Hepatocyte (in vitro differentiated cells): ENCODE measurements at regions not wholly inside any gene's neighbourhood (a gene's known extent, or its start where the extent isn't known, plus 50 kb on each side); places are given as distances from the start of the nearest gene placed in this dataset.

Experiments used
- DNase-seq: peaks from one replicate; pipeline ENCODE4 v3.0.0-alpha.2; 2016; ENCODE audit warnings: low spot score
- H2AFZ ChIP-seq: fragments of 200-600 bp; sonication (generic); 2 replicates; pipeline ENCODE4 v1.6.0; 2016; ENCODE audit warnings: antibody characterized with exemption, mild to moderate bottlenecking
- H3K27ac ChIP-seq: fragments of 200-600 bp; sonication (generic); 2 replicates; pipeline ENCODE4 v1.5.1; 2016; ENCODE audit warnings: mild to moderate bottlenecking
- H3K27me3 ChIP-seq: fragments of 200-600 bp; sonication (generic); 2 replicates; pipeline ENCODE4 v1.6.1; 2016
- H3K36me3 ChIP-seq: fragments of 200-600 bp; sonication (generic); replicated peaks from 2 replicates; pipeline ENCODE4 v1.5.1; 2016; ENCODE audit warnings: low read depth; ENCODE audit not compliant: insufficient read depth
- H3K4me1 ChIP-seq: fragments of 200-600 bp; sonication (generic); 2 replicates; pipeline ENCODE4 v1.5.1; 2016; ENCODE audit warnings: mild to moderate bottlenecking, moderate library complexity; ENCODE audit not compliant: insufficient read depth
- H3K4me2 ChIP-seq: fragments of 200-600 bp; sonication (generic); 2 replicates; pipeline ENCODE4 v1.6.0; 2016
- H3K4me3 ChIP-seq: fragments of 200-600 bp; sonication (generic); 2 replicates; pipeline ENCODE4 v1.5.1; 2016; ENCODE audit warnings: mild to moderate bottlenecking
- H3K79me2 ChIP-seq: fragments of 200-600 bp; sonication (generic); 2 replicates; pipeline ENCODE4 v1.6.0; 2017; ENCODE audit warnings: mild to moderate bottlenecking
- H3K9me2 ChIP-seq: fragments of 200-600 bp; sonication (generic); replicated peaks from 2 replicates; pipeline ENCODE4 v1.6.0; 2017; ENCODE audit warnings: mild to moderate bottlenecking; ENCODE audit not compliant: insufficient read depth
- H3K9me3 ChIP-seq: fragments of 200-600 bp; sonication (generic); 2 replicates; pipeline ENCODE4 v1.5.1; 2016; ENCODE audit warnings: low read depth, mild to moderate bottlenecking
- H4K20me1 ChIP-seq: fragments of 200-600 bp; sonication (generic); 2 replicates; pipeline ENCODE4 v1.6.0; 2016; ENCODE audit warnings: mild to moderate bottlenecking; ENCODE audit not compliant: insufficient read depth, poor library complexity, severe bottlenecking
- EZH2 ChIP-seq: fragments of 200-600 bp; sonication (generic); IDR thresholded peaks from 2 replicates; pipeline ENCODE4 v1.6.1; 2016; ENCODE audit warnings: antibody characterized with exemption, mild to moderate bottlenecking, borderline replicate concordance
- EZH2phosphoT487 ChIP-seq: fragments of 200-600 bp; sonication (generic); IDR thresholded peaks from one replicate; pipeline ENCODE4 v1.6.1; 2018; ENCODE audit warnings: antibody characterized with exemption, mild to moderate bottlenecking, low read depth, moderate library complexity; ENCODE audit not compliant: unreplicated experiment, severe bottlenecking
- WGBS: methylation state at CpG from one replicate; pipeline ENCODE4 v1.1.6; 2016; ENCODE audit warnings: low lambda C conversion rate; ENCODE audit errors: missing lambda C conversion rate; 5-methylcytosine and 5-hydroxymethylcytosine counted together
- TF ChIP-seq, protein P1 (sequence below): fragments of 200-600 bp; sonication (generic); IDR thresholded peaks from 2 replicates; pipeline ENCODE4 v1.5.1; 2016; ENCODE audit warnings: antibody characterized with exemption, mild to moderate bottlenecking; ENCODE audit not compliant: poor library complexity

- no peaks in the 10 kb centered on the region for H4K20me1 ChIP-seq
- H2AFZ ChIP-seq, result no peak overlapping the region
- H3K4me2 ChIP-seq, result no peak overlapping the region
- TF ChIP-seq, protein P1, sequence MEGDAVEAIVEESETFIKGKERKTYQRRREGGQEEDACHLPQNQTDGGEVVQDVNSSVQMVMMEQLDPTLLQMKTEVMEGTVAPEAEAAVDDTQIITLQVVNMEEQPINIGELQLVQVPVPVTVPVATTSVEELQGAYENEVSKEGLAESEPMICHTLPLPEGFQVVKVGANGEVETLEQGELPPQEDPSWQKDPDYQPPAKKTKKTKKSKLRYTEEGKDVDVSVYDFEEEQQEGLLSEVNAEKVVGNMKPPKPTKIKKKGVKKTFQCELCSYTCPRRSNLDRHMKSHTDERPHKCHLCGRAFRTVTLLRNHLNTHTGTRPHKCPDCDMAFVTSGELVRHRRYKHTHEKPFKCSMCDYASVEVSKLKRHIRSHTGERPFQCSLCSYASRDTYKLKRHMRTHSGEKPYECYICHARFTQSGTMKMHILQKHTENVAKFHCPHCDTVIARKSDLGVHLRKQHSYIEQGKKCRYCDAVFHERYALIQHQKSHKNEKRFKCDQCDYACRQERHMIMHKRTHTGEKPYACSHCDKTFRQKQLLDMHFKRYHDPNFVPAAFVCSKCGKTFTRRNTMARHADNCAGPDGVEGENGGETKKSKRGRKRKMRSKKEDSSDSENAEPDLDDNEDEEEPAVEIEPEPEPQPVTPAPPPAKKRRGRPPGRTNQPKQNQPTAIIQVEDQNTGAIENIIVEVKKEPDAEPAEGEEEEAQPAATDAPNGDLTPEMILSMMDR, result no peak
- TF ChIP-seq EZH2phosphoT487 (no peak), EZH2 (no peak)
- no peak overlapping the region for H3K27ac ChIP-seq
- WGBS, result 61% methylated on average over 5 of the region's 5 CpGs
- no peaks in the 10 kb centered on the region for H3K4me1 ChIP-seq
- H3K4me3 ChIP-seq, result no peak overlapping the region
- H3K27me3 ChIP-seq, result peaks cover 14% of the 10 kb centered on the region
- H3K36me3 ChIP-seq, result no peaks in the 10 kb centered on the region
- H3K9me3 ChIP-seq, result no peaks in the 10 kb centered on the region
- no peaks in the 10 kb centered on the region for H3K79me2 ChIP-seq
- H3K9me2 ChIP-seq, result no peaks in the 10 kb centered on the region
- no peak for DNase-seq
Measured at GRCh38 chr22:22406445-22407027, 102.0 kb downstream of the ZNF280B start.

GRCh38 chr22:22407061-22407460 lies 101.5 kb downstream of the ZNF280B start:
- Histone ChIP-seq H3K27ac (no peak overlapping the region), H3K9me3 (no peaks in the 10 kb centered on the region), H3K27me3 (peaks cover 17% of the 10 kb centered on the region), H3K4me3 (no peak overlapping the region), H3K79me2 (no peaks in the 10 kb centered on the region), H3K36me3 (no peaks in the 10 kb centered on the region), H3K9me2 (no peaks in the 10 kb centered on the region), H2AFZ (no peak overlapping the region), H3K4me2 (no peak overlapping the region), H3K4me1 (no peaks in the 10 kb centered on the region), H4K20me1 (no peaks in the 10 kb centered on the region)
- TF ChIP-seq, protein P1, result no peak
- no peak for TF ChIP-seq EZH2
- TF ChIP-seq EZH2phosphoT487, result no peak
- 71% methylated on average over 5 of the region's 5 CpGs for WGBS
- DNase-seq, result no peak

GRCh38 chr22:22408269-22408668 lies 100.3 kb downstream of the ZNF280B start:
- no peaks in the 10 kb centered on the region for H4K20me1 ChIP-seq
- H2AFZ ChIP-seq, result no peak overlapping the region
- no peak for TF ChIP-seq EZH2phosphoT487
- TF ChIP-seq, protein P1, result no peak
- no peak for TF ChIP-seq EZH2
- H3K4me1 ChIP-seq, result no peaks in the 10 kb centered on the region
- H3K9me3 ChIP-seq, result no peaks in the 10 kb centered on the region
- WGBS, result 61% methylated on average over 3 of the region's 3 CpGs
- no peaks in the 10 kb centered on the region for H3K36me3 ChIP-seq
- peaks cover 27% of the 10 kb centered on the region for H3K27me3 ChIP-seq
- H3K9me2 ChIP-seq, result no peaks in the 10 kb centered on the region
- H3K79me2 ChIP-seq, result no peaks in the 10 kb centered on the region
- no peak overlapping the region for H3K27ac ChIP-seq
- DNase-seq, result no peak
- no peak overlapping the region for H3K4me3 ChIP-seq
- no peak overlapping the region for H3K4me2 ChIP-seq
